Activated CD8-positive, alpha-beta T cell treated with anti-CD3 and anti-CD28 coated beads, Interleukin-2, amount 10 ng/mL, durations not matched to agents 7 days and 5 days (primary cell): ENCODE measurements at regions not wholly inside any gene's neighbourhood (a gene's known extent, or its start where the extent isn't known, plus 50 kb on each side); places are given as distances from the start of the nearest gene placed in this dataset.

ENCODE experiments used
- ATAC-seq: fragments of 150-1000 bp; cut with Tn5 transposase; one replicate; pipeline ENCODE4 v1.10.0; 2021; ENCODE audit warnings: moderate library complexity
- CTCF ChIA-PET: fragments of 350-600 bp; sonication (Branson Sonifier 250); formaldehyde crosslinking; loops from one replicate; lab custom pipeline; 2021; ENCODE audit warnings: antibody characterized with exemption; lab: Charles Lee
- POLR2A ChIA-PET: fragments of 350-600 bp; sonication (Branson Sonifier 250); formaldehyde crosslinking; loops from one replicate; lab custom pipeline; 2021; ENCODE audit warnings: antibody characterized with exemption; lab: Charles Lee
- DNase-seq: peaks from one replicate; pipeline ENCODE4 v3.0.0-alpha.2; 2020
- H3K27ac Mint-ChIP-seq: one replicate; pipeline ENCODE4 v1.8.0; 2021; ENCODE audit warnings: mild to moderate bottlenecking, mixed read lengths
- H3K27me3 Mint-ChIP-seq: one replicate; pipeline ENCODE4 v1.8.0; 2021; ENCODE audit warnings: low read depth, mixed read lengths
- H3K36me3 Mint-ChIP-seq: one replicate; pipeline ENCODE4 v1.8.0; 2021; ENCODE audit warnings: low read depth, mixed read lengths
- H3K4me1 Mint-ChIP-seq: one replicate; pipeline ENCODE4 v1.8.0; 2021; ENCODE audit warnings: low read depth, mixed read lengths
- H3K4me3 Mint-ChIP-seq: one replicate; pipeline ENCODE4 v1.8.0; 2021; ENCODE audit warnings: mild to moderate bottlenecking, mixed read lengths
- H3K9me3 Mint-ChIP-seq: one replicate; pipeline ENCODE4 v1.8.0; 2022; ENCODE audit warnings: mixed read lengths; ENCODE audit not compliant: insufficient read depth

- Mint-ChIP-seq H3K4me1 (no peaks in the 10 kb centered on the region), H3K27ac (no peak overlapping the region), H3K27me3 (peaks cover 4% of the 10 kb centered on the region), H3K9me3 (no peaks in the 10 kb centered on the region), H3K36me3 (no peaks in the 10 kb centered on the region), H3K4me3 (no peak overlapping the region)
- ATAC-seq (no peak), DNase-seq (no peak)
- CTCF ChIA-PET = interaction anchor here (0.7 kb wide), 1 partner anchor 32 kb away, joined by 3 read pairs; no protein-coding TSS in a partner anchor
- POLR2A ChIA-PET = no interaction called here
Measured at GRCh38 chr20:51259455-51259854, 236.5 kb upstream of the KCNG1 start.

DNA sequence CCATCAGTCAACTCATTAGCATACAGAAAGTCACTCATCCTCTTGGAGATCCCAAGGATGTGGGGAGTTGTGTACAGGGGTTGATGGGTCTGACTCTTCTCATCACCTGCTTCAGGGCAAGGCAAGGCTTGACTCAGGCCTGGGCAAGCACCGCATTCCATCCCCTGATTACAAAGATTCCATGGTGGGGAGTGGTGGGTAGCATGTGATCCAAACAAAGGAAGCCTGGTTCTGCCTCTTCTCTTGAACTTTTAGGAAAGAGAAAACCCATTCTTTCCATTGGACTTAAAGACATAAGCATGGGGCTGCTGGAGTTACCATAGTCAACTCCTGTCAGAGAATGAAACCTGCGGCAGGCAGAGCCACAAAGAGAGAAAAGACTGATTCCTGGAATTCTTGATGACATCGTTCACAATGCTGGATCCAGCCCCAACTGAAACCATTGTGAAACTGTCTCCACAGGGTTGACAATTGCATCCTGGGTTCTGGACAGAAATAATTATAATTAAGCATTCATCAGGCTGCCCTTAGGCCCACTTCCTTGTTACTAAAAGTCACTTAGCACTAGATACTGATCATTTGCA, 235.8 kb upstream of the KCNG1 start:
- POLR2A ChIA-PET = no interaction called here
- Mint-ChIP-seq H3K27ac (no peak overlapping the region), H3K4me3 (no peak overlapping the region), H3K4me1 (no peaks in the 10 kb centered on the region), H3K9me3 (no peaks in the 10 kb centered on the region), H3K36me3 (no peaks in the 10 kb centered on the region), H3K27me3 (peaks cover 4% of the 10 kb centered on the region)
- CTCF ChIA-PET = no interaction called here
- DNase-seq (no peak), ATAC-seq (no peak)

DNA sequence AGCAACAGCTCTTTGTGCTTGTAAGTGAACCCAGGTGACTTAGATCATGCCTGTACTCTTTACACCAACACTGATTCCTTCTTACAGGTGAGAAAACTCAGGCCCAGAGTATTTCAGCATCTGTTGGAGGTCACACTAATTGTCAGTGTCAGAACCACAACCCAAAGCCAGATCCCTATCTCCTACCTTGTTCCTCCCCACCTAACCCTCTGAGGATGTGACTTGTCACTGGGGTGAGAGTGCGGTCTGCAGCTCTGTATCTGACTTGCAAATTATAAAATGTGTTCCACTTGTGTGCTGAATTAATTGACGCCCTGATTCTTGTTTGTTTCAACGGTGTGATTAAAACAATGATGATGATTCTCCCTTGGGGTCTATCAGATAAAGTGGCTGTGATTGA, 232.5 kb upstream of the KCNG1 start:
- ATAC-seq = no peak
- H3K27ac Mint-ChIP-seq = no peak overlapping the region
- peaks cover 13% of the 10 kb centered on the region for H3K27me3 Mint-ChIP-seq
- no peak for DNase-seq
- ChIA-PET CTCF (interaction anchor here (1.1 kb wide), 1 partner anchor 268 kb away, joined by 3 read pairs; no protein-coding TSS in a partner anchor), POLR2A (no interaction called here)
- no peaks in the 10 kb centered on the region for H3K36me3 Mint-ChIP-seq
- no peaks in the 10 kb centered on the region for H3K9me3 Mint-ChIP-seq
- H3K4me3 Mint-ChIP-seq = no peak overlapping the region
- no peaks in the 10 kb centered on the region for H3K4me1 Mint-ChIP-seq

DNA sequence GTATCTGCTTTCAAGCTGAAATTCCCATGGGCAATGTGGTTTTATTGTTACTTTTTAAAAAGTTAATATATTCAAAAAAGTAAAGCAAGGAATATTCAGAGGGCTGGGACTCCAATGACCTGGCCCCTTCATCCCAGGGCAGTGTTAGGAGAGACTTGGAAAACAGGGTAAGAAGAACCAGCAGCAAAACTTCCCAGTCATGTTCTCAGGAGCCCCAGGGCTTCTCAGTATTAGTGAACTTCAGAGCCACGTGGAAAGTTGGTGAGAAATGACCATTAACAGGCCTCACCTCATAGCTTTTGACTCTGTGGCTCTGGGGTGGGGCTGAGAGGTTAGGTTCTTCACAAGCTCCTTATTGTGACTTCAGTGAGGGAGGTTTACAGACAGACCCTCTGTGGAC, 230.4 kb upstream of the KCNG1 start:
- CTCF ChIA-PET = interaction anchor here (1.2 to 1.8 kb wide), 2 partner anchors 124 to 266 kb away, joined by 3 to 5 read pairs; no protein-coding TSS in a partner anchor

GRCh38 chr20:51249781-51250180, 226.9 kb upstream of the KCNG1 start:
- CTCF ChIA-PET = interaction anchor here (0.7 kb wide), 1 partner anchor 392 kb away, joined by 3 read pairs; no protein-coding TSS in a partner anchor

More for the DNA sequence above, 230.4 kb upstream of the KCNG1 start:
- Mint-ChIP-seq H3K4me3 (no peak overlapping the region), H3K4me1 (no peaks in the 10 kb centered on the region), H3K27ac (no peak overlapping the region), H3K9me3 (no peaks in the 10 kb centered on the region), H3K36me3 (no peaks in the 10 kb centered on the region), H3K27me3 (peaks cover 15% of the 10 kb centered on the region)
- no peak for DNase-seq
- no peak for ATAC-seq
- POLR2A ChIA-PET = no interaction called here

DNA sequence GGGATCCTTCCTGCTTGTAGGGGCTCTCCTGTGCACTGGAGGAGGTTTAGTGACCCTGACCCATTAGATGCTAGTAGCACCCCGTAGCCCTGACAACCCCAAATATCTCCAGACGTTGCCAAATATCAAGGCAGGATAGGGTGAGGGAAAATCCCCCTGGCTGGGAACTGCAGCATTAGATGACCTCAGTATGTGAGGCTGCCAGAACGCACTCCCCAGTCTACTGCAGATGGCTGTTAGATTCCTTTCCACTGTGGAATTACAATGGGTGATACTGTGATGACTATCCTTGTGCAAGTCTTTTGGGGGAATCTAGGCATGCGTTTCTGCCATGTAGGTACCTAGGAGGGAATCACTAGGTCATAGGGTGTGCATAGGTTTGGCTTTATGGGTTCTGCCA, 226.3 kb upstream of the KCNG1 start:
- H3K27me3 Mint-ChIP-seq = peaks cover 11% of the 10 kb centered on the region
- ChIA-PET POLR2A (no interaction called here), CTCF (no interaction called here)
- no peak overlapping the region for H3K4me3 Mint-ChIP-seq
- H3K4me1 Mint-ChIP-seq = no peaks in the 10 kb centered on the region
- H3K36me3 Mint-ChIP-seq = no peaks in the 10 kb centered on the region
- DNase-seq (no peak), ATAC-seq (no peak)
- no peak overlapping the region for H3K27ac Mint-ChIP-seq
- H3K9me3 Mint-ChIP-seq = no peaks in the 10 kb centered on the region

More at GRCh38 chr20:51249781-51250180, 226.9 kb upstream of the KCNG1 start:
- no peaks in the 10 kb centered on the region for H3K9me3 Mint-ChIP-seq
- peaks cover 11% of the 10 kb centered on the region for H3K27me3 Mint-ChIP-seq
- ATAC-seq (no peak), DNase-seq (no peak)
- H3K4me3 Mint-ChIP-seq = no peak overlapping the region
- POLR2A ChIA-PET = no interaction called here
- H3K36me3 Mint-ChIP-seq = no peaks in the 10 kb centered on the region
- no peak overlapping the region for H3K27ac Mint-ChIP-seq
- H3K4me1 Mint-ChIP-seq = no peaks in the 10 kb centered on the region

GRCh38 chr20:51244466-51244865, 221.6 kb upstream of the KCNG1 start:
- no peak overlapping the region for H3K4me3 Mint-ChIP-seq
- ChIA-PET POLR2A (no interaction called here), CTCF (no interaction called here)
- no peaks in the 10 kb centered on the region for H3K4me1 Mint-ChIP-seq
- no peak for ATAC-seq
- H3K9me3 Mint-ChIP-seq = peaks cover 4% of the 10 kb centered on the region
- peaks cover 4% of the 10 kb centered on the region for H3K27me3 Mint-ChIP-seq
- H3K36me3 Mint-ChIP-seq = no peaks in the 10 kb centered on the region
- no peak for DNase-seq
- no peak overlapping the region for H3K27ac Mint-ChIP-seq

DNA sequence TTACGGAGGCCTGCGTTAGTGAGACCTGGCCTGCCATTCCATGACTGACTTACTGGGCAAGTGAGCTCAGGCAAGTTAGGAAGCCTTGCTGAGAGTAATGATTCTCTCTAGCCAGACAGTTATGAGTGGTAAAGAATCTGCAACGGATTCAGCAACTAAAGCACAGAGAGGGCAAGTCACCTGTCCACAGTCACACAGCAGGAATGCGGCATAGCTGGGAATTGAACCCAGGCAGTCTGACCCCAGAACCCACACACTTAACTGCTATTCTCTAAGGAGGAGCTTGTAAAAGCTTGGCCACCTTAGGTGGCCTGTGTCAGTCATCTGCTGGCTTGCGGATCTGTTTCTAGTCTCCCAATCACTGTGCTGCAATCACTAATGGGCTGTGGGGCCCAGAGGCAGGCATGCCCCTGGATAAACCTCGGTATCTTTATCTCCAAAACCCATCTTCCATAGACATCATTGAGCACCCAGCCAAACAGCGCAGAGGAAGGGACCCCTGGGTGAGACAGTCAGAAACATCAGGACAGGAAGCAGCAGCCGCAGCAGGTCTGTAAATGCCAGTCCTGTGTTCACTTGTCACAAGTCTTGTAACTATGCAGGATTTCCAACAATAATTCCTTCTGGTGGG, 215.9 kb upstream of the KCNG1 start:
- ATAC-seq (no peak), DNase-seq (no peak)
- H3K9me3 Mint-ChIP-seq = peaks cover 4% of the 10 kb centered on the region
- H3K27me3 Mint-ChIP-seq = peaks cover 4% of the 10 kb centered on the region
- H3K27ac Mint-ChIP-seq = no peak overlapping the region
- H3K36me3 Mint-ChIP-seq = no peaks in the 10 kb centered on the region
- H3K4me3 Mint-ChIP-seq = no peak overlapping the region
- ChIA-PET POLR2A (no interaction called here), CTCF (no interaction called here)
- no peaks in the 10 kb centered on the region for H3K4me1 Mint-ChIP-seq

DNA sequence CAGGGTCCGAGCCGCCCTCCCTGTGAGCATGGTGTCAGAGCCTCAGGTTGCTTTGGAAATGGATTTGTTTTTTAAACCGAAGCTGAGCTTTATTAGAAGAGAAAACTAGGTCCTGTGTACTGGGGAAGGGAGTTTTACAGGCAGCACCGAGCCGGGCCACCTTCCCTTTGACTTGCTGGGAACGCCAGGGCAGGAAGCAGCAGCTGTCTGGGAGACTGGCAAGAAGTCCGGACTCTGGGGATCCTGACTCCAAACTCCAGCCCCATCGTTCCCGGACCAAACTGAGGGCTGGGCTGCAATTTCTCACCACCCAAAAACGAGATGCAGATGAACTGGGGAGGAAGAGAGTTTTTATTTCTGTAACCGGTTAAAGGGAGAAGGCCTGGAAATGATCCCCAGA, 214.9 kb upstream of the KCNG1 start:
- H3K9me3 Mint-ChIP-seq = peaks cover 4% of the 10 kb centered on the region
- H3K36me3 Mint-ChIP-seq = no peaks in the 10 kb centered on the region
- ChIA-PET POLR2A (no interaction called here), CTCF (interaction anchor here (1.2 kb wide), 1 partner anchor 17 kb away, joined by 4 read pairs; no protein-coding TSS in a partner anchor)
- H3K4me1 Mint-ChIP-seq = no peaks in the 10 kb centered on the region
- no peak overlapping the region for H3K27ac Mint-ChIP-seq
- peaks cover 4% of the 10 kb centered on the region for H3K27me3 Mint-ChIP-seq
- DNase-seq = no peak
- no peak overlapping the region for H3K4me3 Mint-ChIP-seq
- ATAC-seq = no peak

DNA sequence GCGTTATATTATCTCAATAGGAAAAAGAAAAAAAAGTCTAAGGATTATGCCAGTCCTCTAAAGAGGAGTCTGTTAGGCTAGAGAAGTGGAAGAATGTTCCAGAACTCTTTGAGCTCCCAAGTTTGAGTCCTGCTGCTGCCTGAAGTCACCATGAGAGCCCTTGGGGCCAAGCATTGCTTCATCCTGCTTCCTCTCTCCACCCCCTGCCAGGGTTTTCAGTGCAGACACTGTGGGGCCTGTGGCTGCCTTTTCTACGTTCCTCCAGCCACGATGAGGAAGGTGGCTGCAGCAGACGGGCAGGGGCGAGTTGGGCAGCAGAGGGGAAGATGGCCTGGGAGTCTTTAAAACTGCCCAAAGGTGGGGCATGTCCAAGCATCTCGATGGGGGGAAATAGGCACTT, 214.4 kb upstream of the KCNG1 start:
- Mint-ChIP-seq H3K36me3 (no peaks in the 10 kb centered on the region), H3K4me3 (no peak overlapping the region), H3K27me3 (peaks cover 4% of the 10 kb centered on the region), H3K27ac (no peak overlapping the region), H3K9me3 (peaks cover 2% of the 10 kb centered on the region), H3K4me1 (no peaks in the 10 kb centered on the region)
- POLR2A ChIA-PET = no interaction called here
- DNase-seq = no peak
- ATAC-seq = no peak
- CTCF ChIA-PET = interaction anchor here (1.2 kb wide), 2 partner anchors 16 to 250 kb away, joined by 3 to 4 read pairs; no protein-coding TSS in a partner anchor

DNA sequence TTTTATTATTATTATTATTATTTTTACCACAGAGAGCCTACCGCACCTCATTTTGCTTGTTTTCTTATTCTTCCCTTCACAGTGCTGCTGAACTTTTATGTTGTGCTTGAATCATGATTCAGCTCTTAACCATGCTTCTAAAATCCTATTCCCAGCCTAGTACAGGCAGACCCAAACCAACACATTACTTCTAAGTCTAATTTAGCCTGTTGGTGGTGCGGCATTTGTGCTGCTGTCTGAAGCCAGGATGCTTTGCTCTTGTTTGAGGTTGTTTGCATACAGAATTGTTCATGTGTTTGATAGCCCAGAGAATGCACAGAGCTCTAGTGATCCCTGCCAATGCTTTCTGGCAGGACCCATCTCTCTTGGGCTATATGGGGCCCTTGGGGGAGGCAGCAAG, 213.5 kb upstream of the KCNG1 start:
- Mint-ChIP-seq H3K4me3 (no peak overlapping the region), H3K27me3 (peaks cover 7% of the 10 kb centered on the region), H3K4me1 (no peaks in the 10 kb centered on the region), H3K36me3 (no peaks in the 10 kb centered on the region), H3K27ac (no peak overlapping the region), H3K9me3 (no peaks in the 10 kb centered on the region)
- ChIA-PET CTCF (interaction anchor here (1.2 kb wide), 2 partner anchors 16 to 249 kb away, joined by 3 to 4 read pairs; no protein-coding TSS in a partner anchor), POLR2A (no interaction called here)
- DNase-seq = no peak
- no peak for ATAC-seq

- no peak overlapping the region for H3K27ac Mint-ChIP-seq
- H3K9me3 Mint-ChIP-seq = no peaks in the 10 kb centered on the region
- ChIA-PET POLR2A (no interaction called here), CTCF (no interaction called here)
- no peaks in the 10 kb centered on the region for H3K4me1 Mint-ChIP-seq
- no peak overlapping the region for H3K4me3 Mint-ChIP-seq
- no peaks in the 10 kb centered on the region for H3K36me3 Mint-ChIP-seq
- no peak for DNase-seq
- ATAC-seq = no peak
- peaks cover 3% of the 10 kb centered on the region for H3K27me3 Mint-ChIP-seq
Measured at GRCh38 chr20:51233345-51233744, 210.4 kb upstream of the KCNG1 start.
